ENCODE measurements at regions not wholly inside any gene's neighbourhood (a gene's known extent, or its start where the extent isn't known, plus 50 kb on each side); places are given as distances from the start of the nearest gene placed in this dataset.

- TF ChIP-seq CTCF (IDR thresholded peaks at IDR 0.05; ENCODE audit: insufficient read depth, low read length, poor library complexity, severe bottlenecking) (no peak), EZH2phosphoT487 (conservative IDR thresholded peaks at IDR 0.05; ENCODE audit: low read length) (no peak)
These were observed 67.8 kb upstream of the TMCC3 start for GRCh38 chr12:94718114-94718513.
